GM12872 (cell line): ENCODE measurements at regions not wholly inside any gene's neighbourhood (a gene's known extent, or its start where the extent isn't known, plus 50 kb on each side); places are given as distances from the start of the nearest gene placed in this dataset.

Source experiments
- CTCF ChIP-seq: IDR thresholded peaks from 3 replicates; pipeline ENCODE4 v1.5.1; 2011; ENCODE audit warnings: low read depth, mild to moderate bottlenecking, low read length, moderate library complexity; ENCODE audit not compliant: insufficient read depth

- TF ChIP-seq CTCF: no peak
Observed at GRCh38 chr1:166527752-166528151, 311.5 kb upstream of the POGK start.

GRCh38 chr1:166538646-166539045, 300.6 kb upstream of the POGK start:
- TF ChIP-seq CTCF: no peak

GRCh38 chr1:166544036-166544435, 295.2 kb upstream of the POGK start:
- TF ChIP-seq CTCF: no peak

- TF ChIP-seq CTCF: no peak
Observed at GRCh38 chr1:166544561-166544960, 294.7 kb upstream of the POGK start.

GRCh38 chr1:166552706-166553105, 286.6 kb upstream of the POGK start:
- TF ChIP-seq CTCF: no peak

- TF ChIP-seq CTCF: no peak
Observed at GRCh38 chr1:166570954-166571353, 268.3 kb upstream of the POGK start.

- TF ChIP-seq CTCF: no peak
Observed at GRCh38 chr1:166573199-166573598, 266.1 kb upstream of the POGK start.
